ENCODE measurements at regions not wholly inside any gene's neighbourhood (a gene's known extent, or its start where the extent isn't known, plus 50 kb on each side); places are given as distances from the start of the nearest gene placed in this dataset.
"Not testable (repeated sequence)": the region's sequence is repeated elsewhere in the genome, so short reads cannot be mapped to it uniquely, and the experiment has no call there.

GRCh38 chr6:11961923-11962322, 50.2 kb upstream of the HIVEP1 start:
- no peak for DNase-seq

GRCh38 chr6:11960909-11961779, 51.0 kb upstream of the HIVEP1 start:
- DNase-seq, result no peak

- DNase-seq, result no peak
Observed at GRCh38 chr6:11956781-11957180, 55.3 kb upstream of the HIVEP1 start.

- no peak for DNase-seq
Observed at GRCh38 chr6:11953641-11954040, 58.5 kb upstream of the HIVEP1 start.

GRCh38 chr6:11952316-11952715, 59.8 kb upstream of the HIVEP1 start:
- DNase-seq, result no peak

- no peak for DNase-seq
Observed at GRCh38 chr6:11951868-11952267, 60.2 kb upstream of the HIVEP1 start.

- DNase-seq, result no peak
Observed at GRCh38 chr6:11950109-11950508, 62.0 kb upstream of the HIVEP1 start.

GRCh38 chr6:11947575-11947974, 64.5 kb upstream of the HIVEP1 start:
- DNase-seq, result no peak

- peak; percentile 14 for DNase-seq
Observed at GRCh38 chr6:11947063-11947462, 65.0 kb upstream of the HIVEP1 start.

GRCh38 chr6:11944111-11944510, 68.0 kb upstream of the HIVEP1 start:
- DNase-seq, result no peak

- DNase-seq, result no peak
Observed at GRCh38 chr6:11943060-11943459, 69.1 kb upstream of the HIVEP1 start.

- DNase-seq, result no peak
Observed at GRCh38 chr6:11942185-11942864, 69.8 kb upstream of the HIVEP1 start.

- DNase-seq, result not testable (repeated sequence)
Observed at GRCh38 chr6:11940532-11941166, 71.5 kb upstream of the HIVEP1 start.

- no peak for DNase-seq
Observed at GRCh38 chr6:11938285-11938890, 73.7 kb upstream of the HIVEP1 start.

GRCh38 chr6:11934638-11935037, 77.5 kb upstream of the HIVEP1 start:
- DNase-seq, result no peak

GRCh38 chr6:11932892-11933291, 79.2 kb upstream of the HIVEP1 start:
- DNase-seq, result not testable (repeated sequence)

- no peak for DNase-seq
Observed at GRCh38 chr6:11931296-11932035, 80.6 kb upstream of the HIVEP1 start.

GRCh38 chr6:11930834-11931233, 81.3 kb upstream of the HIVEP1 start:
- not testable (repeated sequence) for DNase-seq

GRCh38 chr6:11930240-11930639, 81.9 kb upstream of the HIVEP1 start:
- DNase-seq, result no peak

- DNase-seq, result no peak
Observed at GRCh38 chr6:11929241-11929835, 82.8 kb upstream of the HIVEP1 start.

- no peak for DNase-seq
Observed at GRCh38 chr6:11926594-11927407, 85.3 kb upstream of the HIVEP1 start.
